CD14-positive monocyte (primary cell): ENCODE measurements at regions not wholly inside any gene's neighbourhood (a gene's known extent, or its start where the extent isn't known, plus 50 kb on each side); places are given as distances from the start of the nearest gene placed in this dataset.
A peak's percentile ranks its signal among the peaks of the same experiment; 100 is the strongest.

Experiments
- DNase-seq, 3 donors: peaks; one replicate each; pipeline ENCODE4 v3.0.0-alpha.2; 2011 to 2022
- H2AFZ ChIP-seq: 2 replicates; pipeline ENCODE4 v1.6.0; 2012; ENCODE audit warnings: mild to moderate bottlenecking, low read depth, low read length, inconsistent platforms; ENCODE audit not compliant: insufficient read depth, poor library complexity, severe bottlenecking
- H3K27ac ChIP-seq, 2 donors: 1 replicate in 1 of 2; 2 replicates in 1 of 2; pipeline ENCODE4 v1.5.1; 2012 to 2013; ENCODE audit warnings: low read length in 2 of 2, control low read depth in 1 of 2, inconsistent platforms in 1 of 2, low read depth in 1 of 2, mild to moderate bottlenecking in 1 of 2
- H3K27me3 ChIP-seq, 2 donors: one replicate each; pipeline versions ENCODE4 v1.6.0 to v1.6.1; 2011 to 2013; ENCODE audit warnings: low read length in 2 of 2; ENCODE audit not compliant: control insufficient read depth in 2 of 2, insufficient read depth in 2 of 2
- H3K36me3 ChIP-seq, 2 donors: replicated peaks in 1 of 2; 1 replicate in 1 of 2; 2 replicates in 1 of 2; pipeline versions ENCODE4 v1.5.1 to v1.6.1; 2012 to 2013; ENCODE audit warnings: low read length in 2 of 2, control low read depth in 1 of 2, inconsistent platforms in 1 of 2, mild to moderate bottlenecking in 1 of 2; ENCODE audit not compliant: insufficient read depth in 2 of 2, control insufficient read depth in 1 of 2
- H3K4me1 ChIP-seq, 2 donors: 1 replicate in 1 of 2; 2 replicates in 1 of 2; pipeline versions ENCODE4 v1.5.1 to v1.6.1; 2012 to 2013; ENCODE audit warnings: low read length in 2 of 2, control low read depth in 1 of 2, inconsistent platforms in 1 of 2, mild to moderate bottlenecking in 1 of 2, moderate library complexity in 1 of 2; ENCODE audit not compliant: insufficient read depth in 2 of 2, control insufficient read depth in 1 of 2
- H3K4me2 ChIP-seq: replicated peaks from 2 replicates; pipeline ENCODE3; 2012; ENCODE audit warnings: low read length, moderate library complexity, mild to moderate bottlenecking; ENCODE audit not compliant: poor library complexity, severe bottlenecking; ENCODE audit errors: extremely low read depth
- H3K4me3 ChIP-seq, 3 experiments: fragments of 200-600 bp in 1 of 3; sonication (generic) in 1 of 3; replicated peaks in 1 of 3; 1 replicate in 2 of 3; 2 replicates in 1 of 3; pipeline ENCODE4 v1.5.1; 2011 to 2013; ENCODE audit warnings: low read length in 3 of 3, mild to moderate bottlenecking in 3 of 3, control low read depth in 2 of 3, low read depth in 2 of 3, inconsistent platforms in 1 of 3, moderate library complexity in 1 of 3
- H3K79me2 ChIP-seq: 2 replicates; pipeline ENCODE4 v1.6.0; 2012; ENCODE audit warnings: mild to moderate bottlenecking, control low read depth, inconsistent platforms, low read length, moderate library complexity; ENCODE audit not compliant: insufficient read depth
- H3K9ac ChIP-seq: 2 replicates; pipeline ENCODE4 v1.6.0; 2017; ENCODE audit warnings: low read length, mild to moderate bottlenecking; ENCODE audit not compliant: insufficient read depth, poor library complexity, severe bottlenecking
- H3K9me3 ChIP-seq, 2 donors: replicated peaks in 1 of 2; 1 replicate in 1 of 2; 2 replicates in 1 of 2; pipeline versions ENCODE4 v1.5.1 to v1.6.1; 2012 to 2013; ENCODE audit warnings: low read length in 2 of 2, control low read depth in 1 of 2; ENCODE audit not compliant: control insufficient read depth in 1 of 2, insufficient read depth in 1 of 2
- H4K20me1 ChIP-seq: 2 replicates; pipeline ENCODE4 v1.6.0; 2012; ENCODE audit warnings: mild to moderate bottlenecking, low read length, control low read depth, moderate library complexity; ENCODE audit not compliant: insufficient read depth
- H3K27ac Mint-ChIP-seq, 7 donors: one replicate each; pipeline ENCODE4 v1.8.0; 2020; ENCODE audit warnings: mild to moderate bottlenecking in 7 of 7, mixed read lengths in 7 of 7, moderate library complexity in 6 of 7, inconsistent platforms in 2 of 7
- H3K27me3 Mint-ChIP-seq, 3 donors: one replicate each; pipeline ENCODE4 v1.8.0; 2021 to 2022; ENCODE audit warnings: low read depth in 3 of 3, mild to moderate bottlenecking in 3 of 3, mixed read lengths in 3 of 3, moderate library complexity in 3 of 3, inconsistent platforms in 1 of 3
- H3K36me3 Mint-ChIP-seq, 2 donors: one replicate each; pipeline ENCODE4 v1.8.0; 2020; ENCODE audit warnings: mixed read lengths in 2 of 2, inconsistent platforms in 1 of 2, mild to moderate bottlenecking in 1 of 2
- H3K4me1 Mint-ChIP-seq: one replicate; pipeline ENCODE4 v1.8.0; 2020; ENCODE audit warnings: mild to moderate bottlenecking, mixed read lengths
- H3K4me3 Mint-ChIP-seq, 2 donors: one replicate each; pipeline ENCODE4 v1.8.0; 2020; ENCODE audit warnings: mild to moderate bottlenecking in 2 of 2, mixed read lengths in 2 of 2, moderate library complexity in 1 of 2
- H3K9me3 Mint-ChIP-seq, 7 donors: one replicate each; pipeline ENCODE4 v1.8.0; 2020 to 2022; ENCODE audit warnings: mixed read lengths in 7 of 7, mild to moderate bottlenecking in 6 of 7, moderate library complexity in 6 of 7, inconsistent platforms in 2 of 7
- CTCF ChIP-seq: fragments of 200-600 bp; IDR thresholded peaks from one replicate; pipeline ENCODE4 v1.8.0; 2022; ENCODE audit warnings: antibody characterized with exemption, mild to moderate bottlenecking
- WGBS: methylation state at CpG from one replicate; pipeline ENCODE4 v1.1.5; 2013; ENCODE audit warnings: missing lambda C conversion rate; ENCODE audit not compliant: insufficient coverage; 5-methylcytosine and 5-hydroxymethylcytosine counted together
- intact Hi-C, 2 donors: fragments of 100-400 bp; cut with micrococcal nuclease; formaldehyde crosslinking; loops; one replicate each; pipeline versions ENCODE4 v1.15.0 to v1.15.1; 2023

GRCh38 chr2:180559771-180560170 is 420.6 kb upstream of the UBE2E3 start:
- no peaks in the 10 kb centered on the region for H3K27me3 ChIP-seq
- DNase-seq: no peak
- H3K27ac ChIP-seq: no peak overlapping the region
- peak overlapping the region; percentile 10 for H3K9ac ChIP-seq
- Mint-ChIP-seq H3K4me3 (peak overlapping the region; percentile 40 to 67), H3K27me3 (peaks cover 3 to 7% (median 3%) of the 10 kb centered on the region in 3 donors), H3K36me3 (no peaks in the 10 kb centered on the region), H3K4me1 (peaks cover 10% of the 10 kb centered on the region), H3K9me3 (peaks cover 0 to 13% (median 6%) of the 10 kb centered on the region in 7 donors), H3K27ac (no peak overlapping the region)
- no peak overlapping the region for H3K4me2 ChIP-seq
- H3K4me3 ChIP-seq: peak overlapping the region in 1 of 3 experiments; percentile 12
- intact Hi-C loops: no loop called here
- H4K20me1 ChIP-seq: no peaks in the 10 kb centered on the region
- no peaks in the 10 kb centered on the region for H3K36me3 ChIP-seq
- H3K4me1 ChIP-seq: peaks cover 6% of the 10 kb centered on the region in 2 donors
- TF ChIP-seq CTCF: no peak
- no peaks in the 10 kb centered on the region for H3K79me2 ChIP-seq
- WGBS: 14% methylated on average over 2 of the region's 5 CpGs
- H3K9me3 ChIP-seq: peaks cover 9 to 10% of the 10 kb centered on the region in 2 donors
- H2AFZ ChIP-seq: no peak overlapping the region

GRCh38 chr2:180559038-180559437 is 421.4 kb upstream of the UBE2E3 start:
- Histone ChIP-seq H3K4me1 (peaks cover 6% of the 10 kb centered on the region in 2 donors), H3K27ac (no peak overlapping the region), H3K4me3 (no peak overlapping the region), H4K20me1 (no peaks in the 10 kb centered on the region), H3K79me2 (no peaks in the 10 kb centered on the region), H3K27me3 (no peaks in the 10 kb centered on the region), H3K9ac (no peak overlapping the region), H3K36me3 (no peaks in the 10 kb centered on the region), H3K4me2 (no peak overlapping the region), H3K9me3 (peaks cover 9 to 10% of the 10 kb centered on the region in 2 donors), H2AFZ (no peak overlapping the region)
- Mint-ChIP-seq H3K4me1 (peaks cover 10% of the 10 kb centered on the region), H3K4me3 (no peak overlapping the region), H3K9me3 (peaks cover 0 to 13% (median 6%) of the 10 kb centered on the region in 7 donors), H3K27ac (no peak overlapping the region), H3K36me3 (no peaks in the 10 kb centered on the region), H3K27me3 (peaks cover 3 to 7% (median 3%) of the 10 kb centered on the region in 3 donors)
- no peak for DNase-seq
- TF ChIP-seq CTCF: no peak
- intact Hi-C loops: no loop called here
